HepG2 (cell line): ENCODE measurements at regions not wholly inside any gene's neighbourhood (a gene's known extent, or its start where the extent isn't known, plus 50 kb on each side); places are given as distances from the start of the nearest gene placed in this dataset.

Experiments used
- ATAC-seq: fragments of 200-7000 bp; cut with Tn5 transposase; 3 replicates; pipeline ENCODE4 v1.9.1; 2020; ENCODE audit warnings: mild to moderate bottlenecking, moderate library complexity
- BruUV-seq: library from RNA; stranded (reverse); fragments of 400-500 nt; replicated peaks from 2 replicates; lab custom pipeline; 2021; lab: Mats Ljungman, UMichigan
- CTCF ChIA-PET: fragments of 300-600 bp; formaldehyde crosslinking; extraction: SDS; loops from one replicate; lab custom pipeline; 2021; ENCODE audit warnings: low total read pairs, inconsistent platforms, low intra/inter-chr PET ratio; lab: Yijun Ruan, JAX
- POLR2A ChIA-PET: fragments of 350-600 bp; sonication (Branson Sonifier 250); formaldehyde crosslinking; loops from one replicate; lab custom pipeline; 2020; ENCODE audit warnings: antibody characterized with exemption, inconsistent platforms; lab: Yijun Ruan, JAX
- DNase-seq: peaks from one replicate; pipeline ENCODE4 v3.0.0-alpha.2; 2015; ENCODE audit warnings: low spot score
- FAIRE-seq: peaks from 3 replicates; lab custom pipeline; 2011; peaks lifted over from hg19 to GRCh38; lab: Jason Lieb, UNC
- H2AFZ ChIP-seq: one replicate; pipeline ENCODE4 v1.6.1; 2011; ENCODE audit warnings: low read length, inconsistent platforms
- H3K27ac ChIP-seq: fragments of 300-600 bp; 3 replicates; pipeline ENCODE4 v1.8.0; 2011; ENCODE audit warnings: mixed run types, mild to moderate bottlenecking, mixed read lengths, low read length, inconsistent platforms; ENCODE audit not compliant: insufficient read depth; ENCODE audit errors: extremely low read length
- H3K27me3 ChIP-seq, 2 experiments: fragments of 200-600 bp in 1 of 2; 2 replicates in 1 of 2; 3 replicates in 1 of 2; pipeline versions ENCODE4 v1.6.0 to v1.8.0; 2011; ENCODE audit warnings: low read length in 2 of 2, mild to moderate bottlenecking in 2 of 2, moderate library complexity in 2 of 2, inconsistent platforms in 1 of 2; ENCODE audit not compliant: insufficient read depth in 2 of 2, control insufficient read depth in 1 of 2
- H3K36me3 ChIP-seq, 2 experiments: fragments of 200-600 bp in 1 of 2; replicated peaks in 1 of 2; 2 replicates in 1 of 2; 3 replicates in 1 of 2; pipeline versions ENCODE4 v1.5.1 to v1.8.0; 2011; ENCODE audit warnings: low read length in 2 of 2, inconsistent platforms in 1 of 2; ENCODE audit not compliant: insufficient read depth in 2 of 2, control insufficient read depth in 1 of 2
- H3K4me1 ChIP-seq: 2 replicates; pipeline ENCODE4 v1.5.1; 2012; ENCODE audit warnings: low read length, inconsistent platforms; ENCODE audit not compliant: insufficient read depth
- H3K4me2 ChIP-seq: 2 replicates; pipeline ENCODE4 v1.6.0; 2011; ENCODE audit warnings: low read depth, low read length, inconsistent platforms
- H3K4me3 ChIP-seq, 3 experiments: fragments of 200-600 bp in 1 of 3; sonication (generic), shearing (Covaris generic) in 1 of 3; replicated peaks in 1 of 3; 2 replicates each; pipeline ENCODE4 v1.5.1; 2011 to 2016; ENCODE audit warnings: low read length in 3 of 3, inconsistent platforms in 2 of 3, low read depth in 2 of 3, mild to moderate bottlenecking in 2 of 3, control low read depth in 1 of 3, mixed read lengths in 1 of 3; ENCODE audit not compliant: insufficient read depth in 1 of 3
- H3K79me2 ChIP-seq: one replicate; pipeline ENCODE4 v1.6.1; 2011; ENCODE audit warnings: low read length, inconsistent platforms; ENCODE audit not compliant: insufficient read depth
- H3K9ac ChIP-seq: 2 replicates; pipeline ENCODE4 v1.6.0; 2011; ENCODE audit warnings: mild to moderate bottlenecking, low read depth, low read length, inconsistent platforms; ENCODE audit not compliant: insufficient read depth
- H3K9me3 ChIP-seq: 2 replicates; pipeline ENCODE4 v1.5.1; 2012; ENCODE audit warnings: mild to moderate bottlenecking, low read length
- H4K20me1 ChIP-seq: 2 replicates; pipeline ENCODE4 v1.6.0; 2011; ENCODE audit warnings: inconsistent platforms, mild to moderate bottlenecking, low read length, moderate library complexity; ENCODE audit not compliant: insufficient read depth
- DNMT1 ChIP-seq: sonication (generic); formaldehyde crosslinking; IDR thresholded peaks from 2 replicates; pipeline ENCODE4 v1.5.1; 2020; ENCODE audit warnings: mild to moderate bottlenecking, missing genetic modification reagents
- ELF4 ChIP-seq: sonication (generic); formaldehyde crosslinking; IDR thresholded peaks from 2 replicates; pipeline ENCODE4 v1.5.0; 2020; ENCODE audit warnings: missing genetic modification reagents, mild to moderate bottlenecking, moderate library complexity, borderline replicate concordance
- ELK4 ChIP-seq: sonication (generic); formaldehyde crosslinking; IDR thresholded peaks from 2 replicates; pipeline ENCODE4 v1.9.0; 2021; ENCODE audit warnings: missing genetic modification reagents, borderline replicate concordance
- ESRRA ChIP-seq: sonication (generic); formaldehyde crosslinking; IDR thresholded peaks from 2 replicates; pipeline ENCODE4 v1.5.1; 2020; ENCODE audit warnings: mild to moderate bottlenecking, low read depth, missing genetic modification reagents
- HDAC6 ChIP-seq: fragments of 200-600 bp; sonication (generic); IDR thresholded peaks from 2 replicates; pipeline ENCODE4 v1.7.0; 2017; ENCODE audit warnings: mild to moderate bottlenecking, antibody characterized with exemption, low read length, low read depth
- RCOR2 ChIP-seq: IDR thresholded peaks from 2 replicates; pipeline ENCODE4 v1.6.1; 2016; ENCODE audit warnings: missing biosample characterization, missing genetic modification reagents
- RFX5 ChIP-seq: IDR thresholded peaks from 2 replicates; pipeline ENCODE4 v1.6.1; 2011; ENCODE audit warnings: low read depth, low read length, improper control_type of control experiment
- SOX6 ChIP-seq, 2 experiments: fragments of 450-650 bp in 1 of 2; sonication (generic) in 1 of 2; formaldehyde crosslinking in 1 of 2; IDR thresholded peaks; 2 replicates each; pipeline versions ENCODE4 v1.4.0 to v1.6.1; 2017 to 2020; ENCODE audit warnings: antibody characterized with exemption in 1 of 2, mild to moderate bottlenecking in 1 of 2, missing genetic modification reagents in 1 of 2
- STAT5B ChIP-seq: sonication (generic); formaldehyde crosslinking; IDR thresholded peaks from 2 replicates; pipeline ENCODE4 v1.4.0; 2020; ENCODE audit warnings: missing genetic modification reagents
- U2AF1 ChIP-seq: fragments of 200-400 bp; formaldehyde crosslinking; optimal IDR thresholded peaks from 2 replicates; pipeline ENCODE3; 2017; ENCODE audit warnings: mild to moderate bottlenecking, low read depth, low read length
- U2AF2 ChIP-seq: fragments of 200-400 bp; formaldehyde crosslinking; IDR thresholded peaks from 2 replicates; pipeline ENCODE4 v1.6.1; 2017; ENCODE audit warnings: low read depth, mild to moderate bottlenecking, low read length
- ZBTB25 ChIP-seq: IDR thresholded peaks from 2 replicates; pipeline ENCODE4 v1.6.1; 2018; ENCODE audit warnings: missing genetic modification reagents
- ZBTB7B ChIP-seq: sonication (generic); formaldehyde crosslinking; IDR thresholded peaks from 2 replicates; pipeline ENCODE4 v1.4.0; 2020; ENCODE audit warnings: missing genetic modification reagents
- ZNF460 ChIP-seq: sonication (generic); formaldehyde crosslinking; IDR thresholded peaks from 2 replicates; pipeline ENCODE4 v1.5.1; 2020; ENCODE audit warnings: missing genetic modification reagents, mild to moderate bottlenecking, borderline replicate concordance
- ZNF879 ChIP-seq: sonication (generic); formaldehyde crosslinking; IDR thresholded peaks from 2 replicates; pipeline ENCODE4 v1.8.1; 2023; ENCODE audit warnings: missing genetic modification reagents
- ZSCAN29 ChIP-seq: sonication (generic); formaldehyde crosslinking; conservative IDR thresholded peaks from 2 replicates; pipeline ENCODE4 v1.4.0; 2020; ENCODE audit warnings: mild to moderate bottlenecking, missing genetic modification reagents
- WGBS: methylation state at CpG from one replicate; pipeline ENCODE4 v1.1.6; 2017; ENCODE audit warnings: low lambda C conversion rate; 5-methylcytosine and 5-hydroxymethylcytosine counted together
- in situ Hi-C: cut with HindIII; loops from 2 replicates; pipeline ENCODE4 v1.10.0; 2017; ENCODE audit warnings: low pct_unique_long_range_greater_than_20kb; ENCODE audit not compliant: extremely low pct_ligation_motif_present
- intact Hi-C: fragments of 100-400 bp; cut with micrococcal nuclease; formaldehyde crosslinking; loops from one replicate; pipeline ENCODE4 v1.10.0; 2022; ENCODE audit not compliant: unreplicated experiment
- TF ChIP-seq, protein P1 (sequence below), 2 experiments: sonication (generic) in 1 of 2; formaldehyde crosslinking in 1 of 2; IDR thresholded peaks; 2 replicates each; pipeline versions ENCODE4 v1.4.0 to v1.6.1; 2018 to 2020; ENCODE audit warnings: missing genetic modification reagents in 2 of 2, borderline replicate concordance in 1 of 2, low read depth in 1 of 2, mild to moderate bottlenecking in 1 of 2, missing biosample characterization in 1 of 2
- TF ChIP-seq, protein P2 (sequence below): sonication (generic); formaldehyde crosslinking; IDR thresholded peaks from 2 replicates; pipeline ENCODE4 v1.5.0; 2020; ENCODE audit warnings: missing genetic modification reagents, mild to moderate bottlenecking, borderline replicate concordance
- TF ChIP-seq, protein P3 (sequence below): IDR thresholded peaks from 2 replicates; pipeline ENCODE4 v1.6.1; 2012; ENCODE audit warnings: inconsistent platforms

GRCh38 chr12:56867216-56867615, 67.0 kb downstream of the SDR9C7 start (continued):
- no peak for TF ChIP-seq ELK4 (CRISPR knock-in tag)
- TF ChIP-seq, protein P1, sequence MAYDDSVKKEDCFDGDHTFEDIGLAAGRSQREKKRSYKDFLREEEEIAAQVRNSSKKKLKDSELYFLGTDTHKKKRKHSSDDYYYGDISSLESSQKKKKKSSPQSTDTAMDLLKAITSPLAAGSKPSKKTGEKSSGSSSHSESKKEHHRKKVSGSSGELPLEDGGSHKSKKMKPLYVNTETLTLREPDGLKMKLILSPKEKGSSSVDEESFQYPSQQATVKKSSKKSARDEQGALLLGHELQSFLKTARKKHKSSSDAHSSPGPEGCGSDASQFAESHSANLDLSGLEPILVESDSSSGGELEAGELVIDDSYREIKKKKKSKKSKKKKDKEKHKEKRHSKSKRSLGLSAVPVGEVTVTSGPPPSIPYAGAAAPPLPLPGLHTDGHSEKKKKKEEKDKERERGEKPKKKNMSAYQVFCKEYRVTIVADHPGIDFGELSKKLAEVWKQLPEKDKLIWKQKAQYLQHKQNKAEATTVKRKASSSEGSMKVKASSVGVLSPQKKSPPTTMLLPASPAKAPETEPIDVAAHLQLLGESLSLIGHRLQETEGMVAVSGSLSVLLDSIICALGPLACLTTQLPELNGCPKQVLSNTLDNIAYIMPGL (CRISPR knock-in tag; IDR thresholded peaks at IDR 0.05; ENCODE audit: borderline replicate concordance in 1 of 2, low read depth in 1 of 2) = no peak
- TF ChIP-seq ELF4 (CRISPR knock-in tag) = no peak

GRCh38 chr12:56866493-56866892, 67.7 kb downstream of the SDR9C7 start:
- no peaks in the 10 kb centered on the region; a peak in 1 of 5 replicates for H3K27me3 ChIP-seq
- no TSS peak for BruUV-seq
- H3K27ac ChIP-seq = no peak overlapping the region
- H3K36me3 ChIP-seq = no peaks in the 10 kb centered on the region
- no peak for FAIRE-seq
- POLR2A ChIA-PET = no interaction called here
- no peak for DNase-seq
- WGBS = 4% methylated on average over 1 of the region's 1 CpG
- in situ Hi-C loops = no loop called here
- no peak for ATAC-seq
- H4K20me1 ChIP-seq = no peaks in the 10 kb centered on the region
- intact Hi-C loops = no loop called here
- H3K4me1 ChIP-seq = no peaks in the 10 kb centered on the region
- no peak overlapping the region for H2AFZ ChIP-seq
- peaks cover 63% of the 10 kb centered on the region for H3K9me3 ChIP-seq
- no peak overlapping the region for H3K4me3 ChIP-seq
- no peak overlapping the region for H3K4me2 ChIP-seq
- no peak for TF ChIP-seq ZBTB25 (CRISPR knock-in tag)
- TF ChIP-seq, protein P2, sequence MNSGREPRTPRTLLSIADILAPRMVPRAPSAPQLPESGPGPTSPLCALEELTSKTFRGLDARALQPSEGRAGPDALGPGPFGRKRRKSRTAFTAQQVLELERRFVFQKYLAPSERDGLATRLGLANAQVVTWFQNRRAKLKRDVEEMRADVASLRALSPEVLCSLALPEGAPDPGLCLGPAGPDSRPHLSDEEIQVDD (CRISPR knock-in tag) = no peak
- no peak for TF ChIP-seq RCOR2
- TF ChIP-seq HDAC6 = no peak
- TF ChIP-seq DNMT1 (CRISPR knock-in tag) = no peak
- no peak for TF ChIP-seq ZNF879 (CRISPR knock-in tag)
- no peak for TF ChIP-seq U2AF2
- TF ChIP-seq STAT5B = no peak
- no peak for TF ChIP-seq U2AF1
- TF ChIP-seq ZSCAN29 (CRISPR knock-in tag) = no peak
- no peak for TF ChIP-seq ZBTB7B (CRISPR knock-in tag)
- no peak for TF ChIP-seq SOX6 (IDR thresholded peaks at IDR 0.05)
- no peak for TF ChIP-seq SOX6 (CRISPR knock-in tag; IDR thresholded peaks at IDR 0.05)
- no peak for TF ChIP-seq RFX5
- TF ChIP-seq, protein P3, sequence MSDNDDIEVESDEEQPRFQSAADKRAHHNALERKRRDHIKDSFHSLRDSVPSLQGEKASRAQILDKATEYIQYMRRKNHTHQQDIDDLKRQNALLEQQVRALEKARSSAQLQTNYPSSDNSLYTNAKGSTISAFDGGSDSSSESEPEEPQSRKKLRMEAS = no peak
- no peak for TF ChIP-seq ZNF460 (CRISPR knock-in tag)
- TF ChIP-seq ESRRA (CRISPR knock-in tag) = no peak
- CTCF ChIA-PET = no interaction called here
- H3K79me2 ChIP-seq = no peaks in the 10 kb centered on the region
- H3K9ac ChIP-seq = no peak overlapping the region
